ENCODE measurements at regions not wholly inside any gene's neighbourhood (a gene's known extent, or its start where the extent isn't known, plus 50 kb on each side); places are given as distances from the start of the nearest gene placed in this dataset.
"Not testable (repeated sequence)": the region's sequence is repeated elsewhere in the genome, so short reads cannot be mapped to it uniquely, and the experiment has no call there.

DNA sequence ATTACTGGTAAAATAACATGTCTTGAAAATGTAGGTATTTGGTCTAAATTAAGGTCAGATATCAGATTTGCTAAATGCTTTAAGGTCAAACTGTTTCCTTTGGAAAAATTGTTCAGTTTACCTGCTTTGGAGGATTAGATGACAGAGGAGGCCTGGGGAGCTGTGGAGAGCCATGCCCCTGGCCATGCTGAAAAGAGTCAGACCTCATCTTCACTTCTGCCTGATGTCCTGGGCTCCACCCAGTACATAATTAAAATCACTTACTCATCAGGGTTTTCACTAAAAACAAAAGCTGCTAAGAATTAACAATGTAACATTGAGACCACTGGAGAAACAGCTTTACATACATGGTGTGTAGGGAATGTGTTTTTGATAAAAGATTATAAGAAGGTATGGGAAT is 60.8 kb upstream of the UNC93A start:
- no peak for DNase-seq

DNA sequence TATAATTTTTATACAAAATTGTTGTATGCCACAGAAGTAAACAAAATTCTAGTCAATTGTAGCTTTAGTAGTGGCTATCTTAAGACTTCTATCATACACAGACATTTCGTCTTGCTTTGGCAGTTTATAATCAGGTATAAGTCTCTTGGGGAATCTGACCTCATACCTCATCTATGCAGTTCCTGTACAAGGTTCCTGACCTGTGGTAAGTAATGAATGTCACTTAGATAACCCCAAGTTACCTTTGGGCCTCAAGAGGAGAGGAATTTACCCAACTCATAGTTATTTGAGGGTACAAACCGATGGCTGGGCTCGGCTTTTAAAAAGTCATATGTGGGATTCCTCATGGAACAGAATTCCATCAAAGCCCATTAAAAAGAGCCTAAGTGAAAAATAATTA is 58.8 kb upstream of the UNC93A start:
- DNase-seq: no peak

DNA sequence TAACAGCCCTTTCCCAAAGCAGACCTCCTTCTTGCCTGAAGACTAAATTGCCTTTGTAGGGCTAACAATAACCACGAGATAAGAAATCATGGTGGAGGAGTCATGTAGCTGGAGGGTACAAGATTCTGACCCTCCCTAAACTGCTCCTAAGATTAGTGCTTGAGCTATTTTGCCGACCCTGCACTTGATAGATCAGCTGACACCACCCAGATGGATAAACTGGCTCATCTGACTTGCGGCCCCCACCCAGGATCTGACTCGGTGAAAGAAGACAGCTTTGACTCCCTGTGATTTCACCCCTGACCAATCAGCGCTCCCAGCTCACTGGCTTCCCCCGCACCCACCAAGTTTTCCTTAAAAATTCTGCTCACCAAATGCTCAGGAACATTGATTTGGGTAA is 57.6 kb upstream of the UNC93A start:
- DNase-seq: no peak

DNA sequence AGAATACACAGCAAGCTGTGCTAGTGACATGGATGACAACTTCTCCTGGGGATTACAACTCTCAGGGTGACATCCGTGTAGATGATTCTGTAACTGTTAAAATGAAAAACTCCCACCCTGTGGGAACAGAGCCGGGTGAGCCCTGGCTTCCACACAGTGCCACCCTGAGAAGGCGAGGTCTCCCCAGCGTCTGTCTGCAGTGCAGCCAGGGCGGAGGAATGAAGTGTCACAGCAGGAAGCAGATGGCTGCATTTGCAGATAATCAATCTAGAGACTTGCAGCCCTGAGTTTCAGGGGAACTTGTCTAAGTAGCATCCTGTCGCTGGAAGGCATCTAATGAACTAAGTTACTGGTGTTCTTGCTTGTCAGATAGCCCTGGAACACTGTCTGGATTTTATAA is 56.5 kb upstream of the UNC93A start:
- DNase-seq: not testable (repeated sequence)

DNA sequence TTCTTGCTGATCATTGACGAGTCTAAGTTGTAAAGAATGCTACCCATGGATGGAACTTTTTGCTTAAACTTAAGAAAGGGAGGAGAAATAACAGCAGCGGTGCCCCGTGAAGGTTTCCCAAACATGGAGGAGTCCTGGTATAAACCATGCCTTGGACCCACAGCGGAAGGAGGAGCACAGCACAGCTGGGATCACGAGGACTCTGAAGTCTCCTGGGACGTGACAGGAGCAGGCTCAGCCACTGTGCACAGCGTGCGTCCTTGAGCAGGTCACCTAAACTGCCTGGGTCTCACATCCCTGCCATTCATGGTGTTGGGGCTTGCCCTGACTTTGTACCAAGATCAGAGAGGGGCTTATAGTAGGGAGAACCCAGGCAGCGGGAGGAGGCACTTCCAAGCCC is 56.1 kb upstream of the UNC93A start:
- DNase-seq: no peak

DNA sequence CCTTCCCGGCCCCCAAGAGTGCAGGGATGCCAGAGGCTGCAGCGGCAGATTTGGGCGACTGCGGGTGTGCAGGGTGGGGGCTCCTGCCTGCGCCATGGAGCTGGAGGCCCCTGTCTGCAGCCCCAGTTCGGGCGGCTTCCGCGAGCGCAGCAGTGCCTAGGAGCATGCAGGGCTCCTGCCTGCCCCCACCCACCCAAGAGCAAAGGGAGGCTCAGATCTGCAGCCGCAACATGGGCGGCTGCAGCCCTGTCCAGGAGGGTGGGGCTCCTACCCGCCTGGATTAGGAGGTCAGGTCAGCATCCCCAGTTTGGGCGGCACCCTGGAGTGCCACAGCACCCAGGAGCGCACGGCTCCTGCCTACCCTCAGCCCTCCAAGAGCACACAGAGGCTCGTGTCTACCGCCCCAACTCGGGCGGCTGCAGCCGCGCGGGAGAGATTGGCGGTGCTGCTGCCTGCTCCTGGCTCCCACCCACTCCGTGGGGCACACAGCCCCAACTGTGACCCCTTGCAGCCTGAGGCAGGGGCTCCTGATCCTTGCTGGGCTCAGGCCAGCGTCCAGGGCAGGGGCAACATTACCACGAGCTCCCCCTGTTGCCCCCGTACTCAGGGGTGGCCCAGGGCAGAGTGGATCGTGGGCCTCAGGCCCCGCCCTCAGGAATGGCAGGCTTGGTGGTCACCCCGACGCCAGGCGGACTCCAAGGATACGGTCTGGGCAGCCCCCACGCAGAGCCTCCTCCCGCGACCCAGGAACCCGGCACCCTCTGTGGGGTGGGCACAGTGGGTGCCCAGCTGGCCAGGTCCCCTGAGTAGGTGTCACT is 55.5 kb upstream of the UNC93A start:
- DNase-seq: no peak

DNA sequence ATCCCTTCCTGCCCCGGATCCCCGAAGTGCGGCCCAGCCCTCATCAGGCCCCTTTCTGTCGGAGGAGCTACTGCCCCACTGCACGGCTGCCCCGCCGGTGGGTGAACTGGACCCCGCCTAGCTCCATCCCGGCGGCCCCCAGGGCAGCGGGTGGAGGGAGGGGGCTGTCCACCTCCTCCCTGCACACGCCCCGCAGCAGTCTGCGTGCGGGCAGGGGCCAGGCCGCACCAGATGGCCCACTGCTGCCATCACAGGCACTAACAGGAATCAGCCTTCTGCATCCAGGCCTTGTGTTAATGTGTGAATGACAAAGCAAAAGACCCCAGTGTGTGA is 54.9 kb upstream of the UNC93A start:
- DNase-seq: no peak

DNA sequence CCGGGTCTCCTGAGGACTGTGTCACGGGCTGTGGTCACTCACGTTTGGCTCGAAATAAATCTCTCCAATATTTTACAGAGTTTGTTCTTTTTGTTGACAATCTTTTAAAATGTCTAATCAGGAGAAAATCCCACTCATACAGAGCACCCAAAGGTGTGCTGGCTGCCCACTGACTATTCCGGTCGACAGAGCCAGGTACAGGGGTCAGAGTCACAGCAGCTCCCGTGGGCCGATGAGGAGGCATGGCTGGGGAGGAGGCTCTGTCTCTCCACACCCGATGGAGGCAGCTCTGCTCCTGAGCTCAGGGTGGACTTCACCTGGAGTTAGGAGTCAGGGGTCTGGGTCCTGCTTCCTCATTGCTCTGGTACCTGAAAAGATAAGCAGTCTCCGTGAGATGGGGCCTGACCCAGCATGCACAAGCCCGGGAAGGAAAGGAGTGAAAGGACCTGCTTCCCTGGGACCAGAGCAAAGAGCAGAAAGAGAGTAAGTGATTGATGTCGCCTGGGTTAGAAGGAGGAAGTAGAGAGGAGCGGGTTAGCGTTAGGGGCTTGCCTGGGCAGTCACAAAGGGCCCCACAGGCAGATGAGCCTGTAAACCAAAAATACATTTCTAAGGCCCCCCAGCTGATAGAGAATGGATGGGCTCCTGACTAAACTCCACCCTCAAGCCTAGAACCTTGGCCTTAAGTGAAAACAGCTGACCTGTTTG is 53.5 kb upstream of the UNC93A start:
- DNase-seq: no peak

DNA sequence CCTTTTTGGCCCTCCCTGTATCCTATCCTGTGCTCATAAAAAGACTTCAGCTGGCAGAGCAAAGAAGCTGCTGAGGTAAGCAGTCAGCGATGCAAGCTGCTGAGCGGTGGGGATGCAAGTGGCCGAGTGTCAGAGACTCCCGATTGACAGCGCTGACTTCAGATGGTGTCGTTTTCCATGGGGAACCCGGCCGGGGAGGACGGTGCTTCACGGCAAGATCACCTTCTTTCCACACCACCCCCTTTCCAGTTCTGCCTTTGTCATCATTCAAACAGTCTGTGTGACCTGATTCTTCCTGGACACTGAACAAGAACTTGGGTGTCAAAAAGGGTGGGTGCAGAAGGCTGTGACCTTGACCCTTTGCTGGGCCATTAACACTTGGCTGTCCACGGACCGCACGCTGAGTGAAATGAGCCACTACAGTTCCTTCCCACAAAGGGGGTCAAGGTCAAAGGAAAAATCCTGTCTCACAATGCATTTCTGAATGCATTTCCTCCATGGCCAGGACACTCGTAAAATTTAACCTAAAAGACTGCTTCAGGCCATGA is 52.9 kb upstream of the UNC93A start:
- DNase-seq: no peak

DNA sequence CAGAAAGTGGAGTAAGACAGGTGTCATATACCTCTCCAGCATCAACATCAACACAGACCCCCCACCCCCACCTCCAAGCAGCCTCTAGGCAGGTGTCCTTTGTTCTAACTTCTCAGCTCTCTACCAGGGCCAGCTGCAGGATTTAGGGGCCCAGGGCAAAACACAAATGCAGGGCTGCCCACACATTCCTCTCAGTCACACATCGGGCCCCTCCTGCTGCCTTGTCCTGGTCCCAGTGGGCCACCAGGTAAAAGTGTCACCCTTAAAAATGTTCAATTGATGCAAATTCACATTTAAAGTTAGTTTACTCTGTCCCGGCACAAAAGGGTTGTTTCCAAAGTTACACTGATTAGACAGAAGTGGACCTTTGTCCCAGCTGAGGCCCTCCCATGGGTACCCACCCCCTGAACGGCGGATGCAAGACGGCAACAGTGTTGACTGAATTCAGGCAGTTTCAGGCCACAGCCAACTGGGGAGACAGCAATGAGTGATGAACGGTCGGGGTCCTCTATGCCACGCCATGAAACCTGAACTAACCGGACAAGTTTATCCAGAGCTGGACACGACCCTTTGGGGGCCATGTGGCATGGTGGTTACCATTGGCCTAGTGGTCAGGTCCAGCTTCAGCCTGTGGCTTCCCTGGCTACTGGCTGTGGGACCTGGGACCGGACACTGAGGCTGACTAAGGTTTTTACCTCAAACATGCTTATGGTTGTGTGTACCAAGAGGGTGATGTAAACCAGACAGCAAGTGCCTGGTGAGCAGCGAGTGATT is 52.2 kb upstream of the UNC93A start:
- no peak for DNase-seq

DNA sequence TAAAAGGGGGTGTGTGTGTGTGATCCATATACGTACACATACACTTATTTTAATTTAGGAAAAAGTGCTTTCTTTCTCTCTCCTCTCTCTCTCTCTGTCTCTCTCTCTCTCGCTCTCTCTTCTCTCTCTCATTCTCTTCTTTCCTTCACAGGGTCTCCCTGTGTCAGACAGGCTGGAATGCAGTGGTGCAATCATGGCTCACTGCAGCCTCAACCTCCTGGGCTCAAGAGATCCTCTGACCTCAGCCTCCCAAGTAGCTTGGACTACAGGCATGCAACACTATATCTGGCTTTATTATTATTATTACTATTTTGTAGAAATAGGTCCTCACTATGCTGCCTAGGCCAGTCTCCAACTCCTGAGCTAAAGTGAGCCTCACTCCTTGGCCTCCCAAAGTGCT is 51.6 kb upstream of the UNC93A start:
- DNase-seq: not testable (repeated sequence)

DNA sequence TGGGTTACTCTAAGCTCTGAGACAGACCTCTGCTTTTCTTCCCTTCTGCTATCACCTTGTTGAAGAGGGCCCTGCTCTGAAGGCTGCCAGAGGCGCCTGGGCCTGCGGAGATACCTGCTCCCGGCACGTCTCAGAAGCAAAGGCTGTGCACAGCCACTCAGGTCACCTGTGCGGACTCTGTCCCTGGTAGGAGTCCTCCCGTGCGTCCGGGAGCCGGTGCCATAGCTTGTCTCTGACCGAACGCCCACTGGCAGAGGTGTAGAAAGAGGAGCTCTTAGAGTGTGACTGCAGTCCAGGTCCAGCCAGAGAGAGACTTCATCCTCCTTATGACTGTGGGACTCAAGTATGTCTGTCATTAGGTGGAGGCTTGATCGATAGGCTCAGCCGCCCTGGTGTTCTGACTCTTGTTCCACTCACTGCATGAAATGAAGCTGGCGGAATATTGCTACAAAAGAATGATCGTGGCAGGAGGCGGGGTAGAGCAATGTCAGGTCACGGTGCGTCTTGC is 51.0 kb upstream of the UNC93A start:
- DNase-seq: no peak
